Suprapubic skin (tissue), 4 donors: ENCODE measurements at regions not wholly inside any gene's neighbourhood (a gene's known extent, or its start where the extent isn't known, plus 50 kb on each side); places are given as distances from the start of the nearest gene placed in this dataset.

Source experiments
- POLR2A ChIP-seq, 2 donors: fragments of 450-650 bp; IDR thresholded peaks; one replicate each; pipeline ENCODE4 v1.6.1; 2017; ENCODE audit warnings: antibody characterized with exemption in 2 of 2, mild to moderate bottlenecking in 2 of 2, moderate library complexity in 2 of 2
- POLR2AphosphoS5 ChIP-seq, 3 donors: sonication (generic); formaldehyde crosslinking; IDR thresholded peaks; one replicate each; pipeline ENCODE4 v1.6.1; 2017; ENCODE audit warnings: antibody characterized with exemption in 3 of 3
- TF ChIP-seq, protein P1 (sequence below), 2 donors: fragments of 200-600 bp in 1 of 2; fragments of 450-650 bp in 1 of 2; sonication (generic) in 1 of 2; IDR thresholded peaks; one replicate each; pipeline ENCODE4 v1.5.1; 2016 to 2019; ENCODE audit warnings: antibody characterized with exemption in 2 of 2, mild to moderate bottlenecking in 1 of 2, moderate library complexity in 1 of 2

DNA sequence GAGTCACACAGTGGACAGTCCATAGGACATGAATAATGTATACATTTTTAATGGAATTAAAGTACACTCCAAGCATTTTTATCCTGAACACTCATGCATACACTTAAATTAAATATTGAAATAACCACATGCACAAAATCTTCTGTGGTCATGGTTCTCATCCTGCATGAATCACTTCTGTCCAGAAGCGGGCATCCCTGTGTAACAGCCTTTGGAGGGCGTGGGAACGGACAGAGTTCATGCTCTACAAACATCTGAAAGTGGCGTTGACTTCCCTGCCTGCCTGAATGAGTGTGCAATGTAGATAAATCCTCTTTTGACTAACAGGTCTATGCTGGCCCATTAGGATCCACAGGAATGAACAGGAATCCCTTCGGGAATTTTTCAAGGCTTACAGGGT, 780.2 kb downstream of the BRD1 start:
- TF ChIP-seq, protein P1, sequence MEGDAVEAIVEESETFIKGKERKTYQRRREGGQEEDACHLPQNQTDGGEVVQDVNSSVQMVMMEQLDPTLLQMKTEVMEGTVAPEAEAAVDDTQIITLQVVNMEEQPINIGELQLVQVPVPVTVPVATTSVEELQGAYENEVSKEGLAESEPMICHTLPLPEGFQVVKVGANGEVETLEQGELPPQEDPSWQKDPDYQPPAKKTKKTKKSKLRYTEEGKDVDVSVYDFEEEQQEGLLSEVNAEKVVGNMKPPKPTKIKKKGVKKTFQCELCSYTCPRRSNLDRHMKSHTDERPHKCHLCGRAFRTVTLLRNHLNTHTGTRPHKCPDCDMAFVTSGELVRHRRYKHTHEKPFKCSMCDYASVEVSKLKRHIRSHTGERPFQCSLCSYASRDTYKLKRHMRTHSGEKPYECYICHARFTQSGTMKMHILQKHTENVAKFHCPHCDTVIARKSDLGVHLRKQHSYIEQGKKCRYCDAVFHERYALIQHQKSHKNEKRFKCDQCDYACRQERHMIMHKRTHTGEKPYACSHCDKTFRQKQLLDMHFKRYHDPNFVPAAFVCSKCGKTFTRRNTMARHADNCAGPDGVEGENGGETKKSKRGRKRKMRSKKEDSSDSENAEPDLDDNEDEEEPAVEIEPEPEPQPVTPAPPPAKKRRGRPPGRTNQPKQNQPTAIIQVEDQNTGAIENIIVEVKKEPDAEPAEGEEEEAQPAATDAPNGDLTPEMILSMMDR (IDR thresholded peaks at IDR 0.05), result no peak
- TF ChIP-seq POLR2A (IDR thresholded peaks at IDR 0.05) (no peak), POLR2AphosphoS5 (IDR thresholded peaks at IDR 0.05) (no peak)
